LHCN-M2 (cell line): ENCODE measurements at regions not wholly inside any gene's neighbourhood (a gene's known extent, or its start where the extent isn't known, plus 50 kb on each side); places are given as distances from the start of the nearest gene placed in this dataset.

Source experiments
- DNase-seq: peaks from one replicate; pipeline ENCODE4 v3.0.0-alpha.2; 2012; ENCODE audit warnings: low read depth

GRCh38 chr4:179398414-179398813 lies 1956.2 kb upstream of the AGA start:
- DNase-seq = no peak

GRCh38 chr4:179399054-179399782 lies 1957.0 kb upstream of the AGA start:
- no peak for DNase-seq

GRCh38 chr4:179415037-179415846 lies 1973.0 kb upstream of the AGA start:
- no peak for DNase-seq

- DNase-seq = no peak
These were observed 1973.6 kb upstream of the AGA start for GRCh38 chr4:179415847-179416223.

- DNase-seq = no peak
These were observed 1975.1 kb upstream of the AGA start for GRCh38 chr4:179417357-179417756.

DNA sequence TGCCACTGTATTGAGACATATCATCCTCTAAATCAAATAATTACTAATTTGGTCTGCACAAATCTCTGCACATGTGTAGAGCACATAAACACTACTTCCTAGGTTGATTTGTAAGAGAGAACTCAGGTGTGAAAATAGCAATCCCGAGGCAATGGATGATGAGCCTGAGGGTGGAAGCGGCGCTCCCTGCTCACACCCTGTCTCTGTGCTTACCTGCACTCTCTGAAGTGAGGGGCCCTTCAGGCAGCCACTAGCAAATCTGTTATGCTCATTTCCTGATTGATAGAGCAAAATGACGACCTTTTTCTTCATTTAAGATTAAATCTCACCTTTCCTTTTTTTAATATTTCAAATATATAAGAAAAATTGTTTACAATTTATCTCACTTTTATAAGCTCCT lies 1995.7 kb upstream of the AGA start:
- no peak for DNase-seq

DNA sequence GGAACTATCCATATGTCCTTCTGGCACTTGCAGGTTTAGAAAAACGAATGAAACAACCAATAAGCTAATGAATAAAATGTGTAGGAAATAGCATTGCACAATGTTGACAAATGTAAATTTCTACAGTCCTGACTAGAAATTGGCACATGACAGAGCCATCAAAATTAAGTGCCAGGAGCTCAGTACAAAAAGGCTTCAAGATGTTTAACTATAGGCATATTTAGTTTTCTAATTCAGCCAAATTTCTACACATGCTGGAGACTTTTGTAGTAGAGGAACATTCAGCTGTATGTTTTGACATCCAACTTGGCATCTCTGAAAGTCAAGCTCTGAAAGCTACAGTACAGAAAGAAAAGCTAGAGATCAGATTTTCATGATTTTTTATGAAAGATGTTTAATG lies 1999.4 kb upstream of the AGA start:
- DNase-seq = no peak

DNA sequence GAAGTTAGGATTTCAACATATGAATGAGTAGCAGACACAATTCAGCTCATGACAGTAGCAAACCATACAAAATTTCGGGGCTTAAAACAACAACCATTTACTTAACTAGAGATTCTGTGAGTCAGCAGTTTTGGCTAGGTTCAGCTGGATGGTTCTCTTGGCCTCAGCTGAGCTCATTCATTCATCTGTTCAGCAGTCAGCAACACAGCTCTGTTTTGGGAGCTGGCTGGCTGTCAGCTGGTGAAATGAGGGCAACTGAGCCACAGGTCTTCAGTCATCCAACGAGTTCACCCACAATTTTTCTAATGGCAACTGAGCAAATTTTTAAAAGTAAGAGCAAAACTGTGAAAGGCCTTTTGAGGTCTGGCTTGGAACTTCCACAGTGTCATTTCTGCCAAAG lies 2005.1 kb upstream of the AGA start:
- no peak for DNase-seq

- DNase-seq = no peak
These were observed 2023.0 kb upstream of the AGA start for GRCh38 chr4:179465131-179465797.

GRCh38 chr4:179467878-179468277 lies 2025.6 kb upstream of the AGA start:
- no peak for DNase-seq

DNA sequence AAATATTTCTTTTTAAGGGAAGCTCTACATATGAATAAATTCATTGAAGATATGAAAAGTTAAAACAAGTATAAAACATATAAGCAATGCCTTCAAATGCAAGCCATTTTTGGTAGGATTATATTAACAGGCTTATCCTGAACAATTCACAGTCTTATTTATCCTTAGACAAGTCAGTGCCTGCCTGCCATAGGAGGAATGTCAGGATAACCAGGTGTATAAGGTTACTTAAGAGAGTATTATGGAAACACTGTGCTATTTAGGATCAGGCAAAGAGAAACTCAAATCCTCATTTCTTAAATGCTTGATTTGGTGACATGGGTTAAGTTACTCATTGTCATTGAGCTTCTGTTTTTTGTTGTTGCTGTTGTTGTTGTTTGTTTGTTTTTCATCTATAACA lies 2029.9 kb upstream of the AGA start:
- no peak for DNase-seq

GRCh38 chr4:179478608-179479007 lies 2036.4 kb upstream of the AGA start:
- no peak for DNase-seq

DNA sequence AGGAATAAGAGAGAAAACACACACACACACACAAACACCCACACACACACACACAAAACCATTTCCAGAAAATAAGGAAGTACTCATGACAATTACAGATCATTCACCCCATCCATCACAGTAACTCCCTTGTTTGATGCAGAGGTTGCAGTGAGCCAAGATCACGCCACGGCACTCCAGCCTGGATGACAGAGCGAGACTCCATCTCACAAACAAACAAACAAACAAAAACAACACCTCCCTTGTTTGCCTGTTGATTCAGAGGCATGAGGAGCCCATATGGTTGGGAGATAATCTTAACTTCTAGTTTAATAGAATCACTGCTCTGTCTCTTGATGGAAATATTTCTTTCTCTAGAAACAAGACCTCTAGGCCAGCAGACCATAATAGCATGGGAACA lies 2043.5 kb upstream of the AGA start:
- DNase-seq = no peak

DNA sequence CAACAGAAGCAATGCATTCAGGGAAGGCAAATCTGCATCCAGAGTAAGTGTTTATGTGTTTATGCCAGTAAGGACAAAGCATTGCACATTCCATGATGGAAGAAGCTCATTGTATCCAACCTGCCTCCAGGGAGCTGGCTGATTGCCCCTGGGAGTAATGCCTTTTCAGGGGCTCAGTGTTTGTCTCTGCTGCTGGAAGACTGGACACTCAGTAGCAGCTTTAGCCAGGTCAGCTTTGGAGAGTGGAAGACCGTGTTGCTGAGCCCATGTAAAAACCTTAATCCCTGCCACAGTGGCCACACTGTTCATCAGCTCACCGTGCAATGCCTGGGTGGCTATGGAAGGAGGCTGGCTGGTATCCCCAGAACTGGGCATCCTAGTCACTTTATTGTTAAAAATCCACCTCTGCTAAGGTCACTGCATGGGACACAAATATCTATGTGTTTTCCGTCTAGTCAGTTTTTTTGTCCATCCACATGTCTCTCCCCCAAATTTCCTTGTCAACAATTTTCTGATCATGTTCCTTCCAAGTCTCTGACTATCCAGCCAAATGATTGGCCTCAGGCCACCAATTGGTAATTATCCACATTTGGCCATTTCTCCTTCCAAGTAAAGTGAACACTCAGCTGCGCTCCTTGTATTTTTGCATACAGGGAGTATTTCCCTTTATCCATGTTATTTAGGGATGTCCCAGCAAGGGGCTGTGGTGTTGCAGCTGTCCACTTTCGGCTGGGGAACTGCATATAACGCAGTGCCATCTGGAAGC lies 2044.5 kb upstream of the AGA start:
- no peak for DNase-seq

DNA sequence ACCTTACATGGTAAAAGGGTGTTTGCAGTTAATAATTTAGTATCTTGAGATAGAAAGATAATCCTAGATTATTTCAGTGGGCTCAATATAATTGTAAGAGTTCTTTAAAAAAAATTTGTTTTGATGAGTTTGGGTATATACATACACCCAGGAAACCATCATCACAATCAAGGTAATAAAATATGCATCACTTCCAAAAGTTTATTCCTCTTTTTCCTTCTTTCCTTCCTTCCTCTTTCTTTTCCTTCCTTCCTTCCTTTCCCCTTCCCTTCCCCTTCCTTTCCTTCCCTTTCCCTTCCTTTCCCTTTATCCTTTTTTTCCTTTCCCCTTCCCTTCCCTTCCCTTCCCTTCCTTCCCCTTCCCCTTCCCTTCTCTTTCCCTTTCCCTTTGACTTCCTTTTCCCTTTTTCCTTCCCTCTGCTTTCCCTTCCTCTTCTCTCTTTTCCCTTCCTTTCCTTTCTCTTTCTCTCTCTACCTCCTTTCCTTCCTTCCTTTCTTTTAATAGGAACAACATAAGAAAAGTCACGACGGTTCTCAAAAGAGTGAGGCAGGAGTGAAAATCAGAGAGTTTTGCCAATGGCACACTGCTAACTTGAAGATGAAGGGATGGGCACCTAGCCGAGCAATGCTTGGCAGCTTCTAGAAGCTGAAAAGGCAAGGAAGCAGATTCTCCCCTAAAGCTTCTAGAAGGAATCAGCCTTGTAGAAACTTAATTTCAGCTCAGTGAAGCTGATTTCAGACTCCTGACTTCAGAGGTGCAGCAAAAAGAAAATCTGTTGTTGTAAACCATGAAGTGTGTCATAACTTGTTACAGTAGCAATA lies 2050.2 kb upstream of the AGA start:
- no peak for DNase-seq

DNA sequence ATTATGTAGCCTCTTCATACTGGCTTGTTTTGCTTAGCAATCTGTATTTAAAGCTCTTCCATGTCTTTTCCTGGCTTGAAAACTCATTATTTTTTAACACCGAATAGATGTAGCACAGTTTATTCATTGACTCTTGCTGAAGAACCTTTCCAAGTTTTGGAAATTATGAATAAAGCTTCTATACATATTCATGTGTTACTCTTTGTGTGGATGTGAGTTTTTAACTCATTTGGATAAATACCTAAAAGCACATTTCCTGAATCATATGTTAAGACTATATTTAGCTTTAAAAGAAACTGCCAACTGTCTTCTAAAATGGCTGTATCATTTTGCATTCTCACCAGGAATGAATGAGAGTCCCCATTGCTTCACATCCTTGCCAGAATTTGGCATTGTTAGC lies 2061.7 kb upstream of the AGA start:
- no peak for DNase-seq

DNA sequence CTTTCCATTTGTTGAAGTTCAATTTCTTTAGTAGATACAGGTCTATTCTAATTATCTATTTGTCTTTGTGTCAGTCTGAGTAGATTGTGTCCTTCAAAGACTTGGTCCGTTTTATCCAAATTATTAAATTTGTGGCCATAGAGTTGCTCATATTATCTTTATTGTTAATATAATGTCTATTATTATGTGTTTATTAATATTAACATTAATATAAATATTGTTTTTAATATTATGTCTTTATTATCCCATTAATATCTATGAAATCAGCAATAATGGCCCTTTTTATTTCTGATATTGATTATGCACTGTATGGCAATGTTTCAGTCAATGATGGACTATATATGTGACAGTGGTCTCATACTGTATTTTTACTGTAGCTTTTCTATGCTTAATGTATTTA lies 2067.3 kb upstream of the AGA start:
- no peak for DNase-seq

- DNase-seq = no peak
These were observed 2079.7 kb upstream of the AGA start for GRCh38 chr4:179521952-179522351.

- DNase-seq = peak; percentile 3
These were observed 2088.7 kb upstream of the AGA start for GRCh38 chr4:179530958-179531357.

DNA sequence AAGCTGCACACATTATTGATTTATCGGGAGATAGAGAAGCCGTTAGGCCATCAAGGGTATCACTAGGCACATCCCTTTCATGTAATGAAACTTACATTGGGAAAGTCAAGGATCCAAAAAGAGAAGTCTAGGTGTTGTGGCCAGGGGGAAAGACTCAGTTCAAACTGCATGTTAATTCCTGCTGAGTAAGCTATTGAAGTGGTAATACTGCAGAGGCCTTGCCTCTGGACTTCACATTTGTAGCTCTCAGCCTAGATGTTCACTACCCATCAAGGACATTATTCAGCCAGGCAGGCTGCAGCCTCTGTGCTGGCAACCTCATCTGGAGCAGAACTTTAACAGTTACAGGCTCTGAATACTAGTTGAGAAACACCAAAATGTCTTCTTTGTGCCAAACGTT lies 2094.5 kb upstream of the AGA start:
- DNase-seq = no peak

DNA sequence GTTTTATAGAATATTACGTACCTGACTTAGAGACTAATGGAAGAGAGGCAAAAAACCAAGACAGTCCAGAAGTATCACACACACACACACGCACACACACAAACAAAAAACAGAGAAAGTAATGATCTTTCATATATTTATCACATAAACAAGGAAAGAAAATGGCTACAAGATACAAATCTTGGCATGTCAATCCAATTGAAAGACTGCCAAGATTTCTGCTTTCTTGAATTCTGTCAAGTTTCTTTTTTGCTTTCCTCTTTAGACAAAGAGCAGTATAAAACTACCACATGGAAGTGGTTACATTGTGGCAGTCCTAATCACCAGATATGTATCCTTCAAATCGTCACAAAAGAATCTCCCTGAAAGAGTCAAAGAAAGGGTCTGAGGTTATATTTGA lies 2097.4 kb upstream of the AGA start:
- no peak for DNase-seq
